Gastrocnemius medialis (tissue), 4 donors: ENCODE measurements at regions not wholly inside any gene's neighbourhood (a gene's known extent, or its start where the extent isn't known, plus 50 kb on each side); places are given as distances from the start of the nearest gene placed in this dataset.

Experiments
- POLR2A ChIP-seq, 2 donors: fragments of 450-650 bp; IDR thresholded peaks; one replicate each; pipeline ENCODE4 v1.6.1; 2017; ENCODE audit warnings: antibody characterized with exemption in 2 of 2, mild to moderate bottlenecking in 2 of 2, moderate library complexity in 2 of 2
- TF ChIP-seq, protein P1 (sequence below), 5 experiments: fragments of 450-650 bp in 3 of 5; fragments of 200-600 bp in 2 of 5; sonication (generic) in 2 of 5; IDR thresholded peaks in 4 of 5; conservative IDR thresholded peaks in 1 of 5; 1 replicate in 4 of 5; 2 replicates in 1 of 5; pipeline ENCODE4 v1.5.1; 2016 to 2019; ENCODE audit warnings: antibody characterized with exemption in 5 of 5, mild to moderate bottlenecking in 3 of 5, moderate library complexity in 3 of 5

DNA sequence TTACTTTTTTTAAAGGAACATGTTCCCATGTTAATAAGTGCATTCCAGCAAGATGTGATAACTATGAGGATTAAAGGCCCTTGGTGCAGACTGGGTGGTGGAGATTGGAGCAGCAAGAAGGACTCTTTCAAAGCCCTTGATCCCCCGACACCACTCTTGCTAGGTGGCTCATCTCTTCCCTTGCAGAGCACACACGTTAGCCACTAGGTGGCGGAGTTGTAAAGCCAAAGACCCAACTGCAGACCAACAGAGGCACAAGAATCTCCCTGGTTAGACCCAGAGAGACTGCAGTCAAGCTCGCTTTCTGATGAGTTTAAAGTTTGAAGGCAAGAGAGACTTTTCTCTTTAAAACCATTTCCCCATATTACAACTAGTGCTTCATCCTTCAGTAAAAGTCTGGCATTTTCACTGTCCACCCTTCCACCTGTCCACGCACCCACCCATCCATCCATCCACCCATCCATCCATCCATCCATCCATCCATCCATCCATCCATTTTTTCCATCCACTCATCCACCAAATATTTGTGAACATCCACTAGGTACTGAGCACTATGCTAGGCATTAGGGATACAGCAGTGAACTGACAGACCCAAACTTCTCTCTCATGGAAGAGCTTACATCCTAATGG, 226.9 kb downstream of the MSX2 start:
- TF ChIP-seq, protein P1, sequence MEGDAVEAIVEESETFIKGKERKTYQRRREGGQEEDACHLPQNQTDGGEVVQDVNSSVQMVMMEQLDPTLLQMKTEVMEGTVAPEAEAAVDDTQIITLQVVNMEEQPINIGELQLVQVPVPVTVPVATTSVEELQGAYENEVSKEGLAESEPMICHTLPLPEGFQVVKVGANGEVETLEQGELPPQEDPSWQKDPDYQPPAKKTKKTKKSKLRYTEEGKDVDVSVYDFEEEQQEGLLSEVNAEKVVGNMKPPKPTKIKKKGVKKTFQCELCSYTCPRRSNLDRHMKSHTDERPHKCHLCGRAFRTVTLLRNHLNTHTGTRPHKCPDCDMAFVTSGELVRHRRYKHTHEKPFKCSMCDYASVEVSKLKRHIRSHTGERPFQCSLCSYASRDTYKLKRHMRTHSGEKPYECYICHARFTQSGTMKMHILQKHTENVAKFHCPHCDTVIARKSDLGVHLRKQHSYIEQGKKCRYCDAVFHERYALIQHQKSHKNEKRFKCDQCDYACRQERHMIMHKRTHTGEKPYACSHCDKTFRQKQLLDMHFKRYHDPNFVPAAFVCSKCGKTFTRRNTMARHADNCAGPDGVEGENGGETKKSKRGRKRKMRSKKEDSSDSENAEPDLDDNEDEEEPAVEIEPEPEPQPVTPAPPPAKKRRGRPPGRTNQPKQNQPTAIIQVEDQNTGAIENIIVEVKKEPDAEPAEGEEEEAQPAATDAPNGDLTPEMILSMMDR (IDR thresholded peaks at IDR 0.05 in 4 of 5, conservative IDR thresholded peaks at IDR 0.05 in 1 of 5) = peak; percentile 28 to 72 (median 58)
- no peak for TF ChIP-seq POLR2A (IDR thresholded peaks at IDR 0.05)
